ENCODE measurements at regions not wholly inside any gene's neighbourhood (a gene's known extent, or its start where the extent isn't known, plus 50 kb on each side); places are given as distances from the start of the nearest gene placed in this dataset.

DNA sequence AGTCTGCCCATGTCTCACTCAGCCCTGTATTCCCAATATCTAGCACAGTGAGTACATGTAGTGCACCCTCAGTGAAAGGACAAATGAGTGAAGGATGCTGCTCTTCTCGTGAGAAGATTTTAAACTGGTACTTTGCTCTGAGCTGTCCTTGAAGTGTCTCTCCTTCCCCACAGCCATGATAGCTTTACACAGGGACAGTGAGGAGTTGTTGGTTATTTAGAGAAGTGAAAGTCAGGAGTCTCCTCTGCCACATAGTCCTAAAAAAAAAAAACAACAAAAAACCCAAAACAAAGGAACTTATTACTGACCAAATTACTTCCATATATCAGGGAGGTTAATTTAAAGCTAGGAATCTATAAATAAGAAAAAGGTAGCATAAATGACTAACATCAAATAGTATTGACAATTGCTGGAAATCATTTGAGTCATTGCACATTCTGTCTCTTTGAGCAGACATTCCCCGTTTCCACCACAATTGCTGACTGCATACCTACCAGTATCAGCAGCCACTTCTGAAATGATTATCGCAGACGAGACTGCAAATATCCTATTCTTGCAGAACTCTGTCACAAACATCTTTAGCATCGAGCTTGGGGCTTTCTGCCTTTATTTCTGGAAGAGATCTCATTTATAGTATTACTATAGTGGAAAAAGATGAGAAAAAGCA, 202.1 kb downstream of the PTEN start:
- TF ChIP-seq GATA1 (IDR thresholded peaks at IDR 0.05; ENCODE audit: low read depth, low read length) (no peak), POLR2A (IDR thresholded peaks at IDR 0.05; ENCODE audit: low read length) (no peak)
- DNase-seq = no peak

DNA sequence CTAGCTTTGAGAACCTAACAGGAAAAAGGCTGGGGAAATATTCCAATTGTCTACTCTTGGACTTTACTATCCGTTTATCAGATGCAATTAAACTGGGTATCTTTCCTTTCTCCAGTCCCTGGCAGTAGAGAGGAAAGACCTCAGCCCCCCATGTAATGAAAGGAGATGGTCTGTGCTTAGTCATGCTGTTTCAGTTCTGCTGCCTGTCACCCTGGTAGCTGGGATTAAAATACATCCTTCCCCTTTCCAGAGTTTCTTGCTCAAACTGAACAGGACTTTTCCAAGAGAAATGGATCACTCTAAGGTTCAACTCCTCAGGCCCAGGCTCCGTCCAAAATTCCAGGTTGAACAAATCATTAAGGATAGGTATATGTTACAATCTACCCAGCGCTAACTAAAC, 202.9 kb downstream of the PTEN start:
- DNase-seq = no peak
- TF ChIP-seq GATA1 (IDR thresholded peaks at IDR 0.05; ENCODE audit: low read depth, low read length) (no peak), POLR2A (IDR thresholded peaks at IDR 0.05; ENCODE audit: low read length) (no peak)

DNA sequence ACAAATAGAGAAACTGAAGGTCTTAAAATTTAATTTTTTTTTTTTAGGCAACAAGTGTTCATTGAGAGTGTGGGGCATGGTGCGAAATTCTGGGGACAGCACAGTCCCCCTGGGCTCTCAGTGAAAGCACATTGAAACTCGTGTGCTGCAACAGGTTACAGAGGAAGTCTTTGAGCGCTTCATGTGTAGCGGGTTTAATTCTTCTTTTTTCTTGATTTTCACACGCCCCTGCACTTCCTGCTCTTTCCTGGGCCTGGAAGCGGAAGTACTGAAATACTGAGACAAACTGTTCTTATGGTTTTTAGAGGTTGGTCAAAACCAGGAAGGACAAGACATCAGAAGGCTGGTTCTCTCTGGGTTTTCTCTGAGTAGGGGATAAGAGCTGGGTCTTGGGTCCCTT, 203.5 kb downstream of the PTEN start:
- no peak for DNase-seq
- TF ChIP-seq POLR2A (IDR thresholded peaks at IDR 0.05; ENCODE audit: low read length) (no peak), GATA1 (IDR thresholded peaks at IDR 0.05; ENCODE audit: low read depth, low read length) (no peak)

DNA sequence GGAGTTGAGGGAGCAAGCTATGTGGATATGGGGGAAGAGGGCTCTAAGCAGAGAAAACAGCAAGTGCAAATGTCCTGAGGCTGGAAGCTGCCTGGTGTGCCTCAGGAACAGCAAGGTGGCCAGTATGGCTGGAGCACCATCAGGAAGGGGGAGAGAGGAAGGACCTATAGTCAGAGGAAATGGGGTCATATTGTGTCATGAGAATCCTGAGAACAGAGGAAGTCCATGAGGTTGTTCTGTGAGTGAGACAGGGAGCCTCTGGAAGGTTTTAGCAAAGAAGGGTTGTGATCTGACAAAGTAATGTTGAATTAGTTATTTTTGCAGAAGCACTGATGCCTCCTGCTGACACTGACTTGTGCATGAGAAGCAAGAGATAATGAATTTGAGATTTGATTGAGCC, 204.3 kb downstream of the PTEN start:
- DNase-seq = no peak
- no peak for TF ChIP-seq POLR2A (IDR thresholded peaks at IDR 0.05; ENCODE audit: low read length)
- no peak for TF ChIP-seq GATA1 (IDR thresholded peaks at IDR 0.05; ENCODE audit: low read depth, low read length)

DNA sequence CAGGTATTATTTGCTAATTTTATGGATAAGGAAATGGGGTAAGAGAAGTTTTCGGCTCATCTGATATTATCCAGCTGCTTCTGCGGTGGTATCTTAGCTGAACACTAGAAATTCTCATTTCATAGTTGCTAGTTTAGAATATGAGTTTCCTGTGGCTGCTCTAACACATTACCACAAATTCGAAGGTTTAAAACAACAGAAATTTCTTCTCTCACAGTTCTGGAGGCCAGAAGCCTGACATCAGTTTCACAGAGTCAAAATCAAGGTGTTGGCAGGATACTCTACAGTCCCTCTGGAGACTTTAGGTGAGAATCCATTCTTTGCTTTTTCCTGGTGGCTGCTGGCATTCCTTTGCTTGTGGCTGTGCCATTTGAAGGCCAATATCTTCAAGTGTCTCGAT, 205.9 kb downstream of the PTEN start:
- TF ChIP-seq POLR2A (IDR thresholded peaks at IDR 0.05; ENCODE audit: low read length) (no peak), GATA1 (IDR thresholded peaks at IDR 0.05; ENCODE audit: low read depth, low read length) (no peak)
- no peak for DNase-seq

DNA sequence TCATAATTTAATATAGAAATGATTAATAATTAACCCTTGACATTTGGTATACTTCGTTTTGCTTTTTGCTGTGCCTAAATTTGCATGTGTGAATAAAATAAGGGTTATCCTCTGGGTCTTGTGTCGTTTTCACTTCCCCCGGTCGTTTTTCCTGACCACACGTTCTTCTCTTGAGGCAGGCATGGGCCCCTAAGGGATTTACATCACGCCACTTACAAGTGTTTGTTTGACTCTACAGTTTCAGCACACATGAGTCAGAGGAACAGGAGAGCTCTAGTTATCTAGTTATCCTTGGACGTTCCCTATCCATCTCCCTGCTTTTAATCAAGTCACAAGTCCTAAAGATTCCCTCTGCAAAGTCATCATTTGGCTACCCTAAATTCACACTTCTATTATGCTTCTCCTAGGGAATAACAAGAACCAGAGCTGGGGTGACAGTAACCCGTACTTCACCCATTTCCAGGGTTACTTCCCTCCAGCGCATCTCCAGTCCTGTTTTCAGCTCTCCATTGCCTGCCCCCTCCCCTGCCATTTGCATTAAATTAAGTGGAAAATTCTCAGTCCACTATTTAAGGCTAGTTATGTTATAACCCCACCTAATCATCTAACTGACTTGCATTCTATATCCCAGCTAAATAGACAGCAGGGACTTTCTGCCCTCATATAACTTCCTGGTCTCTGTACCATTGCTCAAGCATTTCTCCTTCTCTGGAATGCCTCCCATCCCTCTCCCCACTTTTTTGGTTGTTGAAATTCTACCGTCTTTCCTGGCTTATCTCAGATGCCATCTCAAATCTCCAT, 206.9 kb downstream of the PTEN start:
- no peak for TF ChIP-seq GATA1 (IDR thresholded peaks at IDR 0.05; ENCODE audit: low read depth, low read length)
- TF ChIP-seq POLR2A (IDR thresholded peaks at IDR 0.05; ENCODE audit: low read length) = no peak
- no peak for DNase-seq

DNA sequence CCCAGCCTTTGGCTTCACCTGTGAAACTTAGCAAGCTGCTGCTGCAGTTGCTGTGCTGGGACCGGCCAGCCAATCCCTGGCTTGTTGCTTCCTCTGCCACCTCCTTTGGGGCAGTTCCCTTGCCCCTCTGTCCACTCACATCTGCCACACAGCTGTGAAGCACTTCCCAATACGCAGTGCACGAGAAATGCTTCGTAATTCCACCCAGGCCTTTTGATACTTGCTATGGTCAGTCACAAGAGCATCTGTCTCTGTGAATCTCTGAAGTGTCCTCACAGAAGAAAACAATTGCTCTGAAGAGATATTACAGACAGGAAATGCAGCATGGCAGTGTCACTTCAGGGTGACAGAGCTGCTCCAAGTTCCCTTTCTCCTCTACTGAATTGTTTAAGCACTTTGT, 208.5 kb downstream of the PTEN start:
- no peak for DNase-seq
- no peak for TF ChIP-seq GATA1 (IDR thresholded peaks at IDR 0.05; ENCODE audit: low read depth, low read length)
- no peak for TF ChIP-seq POLR2A (IDR thresholded peaks at IDR 0.05; ENCODE audit: low read length)

DNA sequence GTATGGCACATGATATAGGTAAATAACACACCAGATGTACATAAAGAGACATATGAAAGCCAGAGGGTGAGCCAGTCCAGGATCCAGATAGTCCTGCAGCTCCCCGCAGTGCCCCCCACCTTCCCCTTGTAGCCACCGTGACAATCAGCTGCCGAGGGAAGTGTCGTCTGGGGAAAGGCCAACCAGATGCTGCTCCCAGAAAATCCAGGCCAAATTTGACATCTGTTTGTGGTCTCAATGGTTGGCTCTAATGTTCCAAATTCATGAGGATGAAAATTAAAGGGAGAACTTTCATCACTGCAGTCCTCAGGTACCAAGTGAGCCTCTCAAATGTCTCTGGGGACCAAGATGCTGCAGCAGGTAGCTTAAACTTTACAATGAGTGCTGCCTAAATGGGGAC, 210.3 kb downstream of the PTEN start:
- no peak for DNase-seq
- TF ChIP-seq GATA1 (IDR thresholded peaks at IDR 0.05; ENCODE audit: low read depth, low read length) = no peak
- TF ChIP-seq POLR2A (IDR thresholded peaks at IDR 0.05; ENCODE audit: low read length) = no peak

DNA sequence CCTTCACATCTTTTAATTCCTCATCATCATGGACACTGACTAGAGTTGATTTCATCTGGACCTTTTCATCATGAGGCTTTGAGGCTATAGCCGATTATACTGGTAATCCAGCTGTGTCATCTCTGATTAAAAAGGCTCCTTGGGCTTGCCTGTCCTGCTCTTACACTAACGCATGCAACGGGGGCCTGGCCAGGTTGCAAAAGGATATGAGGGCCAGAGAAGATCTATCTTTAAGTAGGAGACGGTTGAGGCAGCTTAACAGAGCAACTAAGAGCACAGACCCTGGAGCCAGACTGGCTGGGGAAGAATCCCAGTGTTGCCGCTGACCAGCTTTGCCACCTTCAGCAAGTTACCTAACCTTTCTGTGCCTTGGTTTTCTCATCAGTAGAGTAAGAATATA, 211.5 kb downstream of the PTEN start:
- no peak for TF ChIP-seq GATA1 (IDR thresholded peaks at IDR 0.05; ENCODE audit: low read depth, low read length)
- TF ChIP-seq POLR2A (IDR thresholded peaks at IDR 0.05; ENCODE audit: low read length) = no peak
- no peak for DNase-seq

DNA sequence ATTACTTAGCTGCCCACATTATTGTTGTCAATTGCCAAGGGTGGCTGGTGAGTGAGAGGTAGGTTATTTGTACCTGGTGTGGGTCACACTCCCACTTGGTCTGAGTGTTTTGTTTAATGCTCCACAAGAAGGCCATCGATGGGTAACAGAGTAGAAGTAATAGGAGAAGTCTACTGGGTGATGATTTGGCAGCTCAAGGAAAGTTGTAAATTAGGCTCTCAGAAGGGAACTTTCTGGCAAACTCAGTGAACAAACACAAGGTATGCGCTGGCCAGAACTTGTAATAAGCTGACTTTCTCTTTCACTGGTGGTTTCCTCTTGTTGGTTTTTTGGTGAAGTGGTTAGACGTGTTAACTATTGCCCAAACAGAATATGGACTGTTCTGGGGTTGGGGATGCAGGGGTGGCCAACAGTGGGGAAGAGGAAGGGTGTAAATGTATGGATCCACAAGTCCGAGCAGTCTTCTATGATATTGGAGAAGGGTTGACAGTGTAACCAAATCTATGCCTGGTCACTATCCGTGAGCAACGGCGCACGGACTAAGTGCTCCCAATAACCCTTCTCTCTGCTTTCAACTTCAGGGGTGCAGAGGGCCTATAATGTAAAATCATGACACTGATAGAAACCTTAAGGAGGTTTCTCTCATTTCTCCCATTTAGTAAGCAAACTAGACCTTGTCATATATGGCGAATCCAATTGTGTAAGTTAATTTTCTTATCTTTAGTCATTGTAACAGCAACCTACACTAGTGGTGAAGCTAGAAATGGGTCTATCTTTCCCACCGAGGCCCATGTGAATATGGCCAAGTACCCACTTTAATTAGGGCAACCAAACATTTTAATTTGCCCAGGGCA, 212.8 kb downstream of the PTEN start:
- TF ChIP-seq GATA1 (IDR thresholded peaks at IDR 0.05; ENCODE audit: low read depth, low read length) (no peak), POLR2A (IDR thresholded peaks at IDR 0.05; ENCODE audit: low read length) (no peak)
- no peak for DNase-seq

DNA sequence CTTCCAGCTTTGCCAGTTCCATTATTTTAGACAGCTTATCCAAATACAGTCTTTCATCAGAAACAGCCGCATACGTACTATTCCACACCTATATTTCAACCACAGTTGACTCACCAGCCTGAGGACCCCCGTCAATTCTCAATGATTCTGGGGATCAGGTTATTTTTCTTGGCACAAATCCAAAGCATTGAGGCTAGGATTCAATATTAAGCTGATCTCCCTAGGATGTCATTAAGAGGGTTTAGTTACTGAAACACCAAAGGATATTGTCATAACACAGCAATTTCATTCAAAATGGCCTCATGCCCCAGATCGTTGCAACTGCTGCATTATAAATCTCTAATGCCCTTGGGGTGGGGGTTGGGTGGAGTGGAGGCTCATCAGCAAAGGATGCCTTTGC, 214.6 kb downstream of the PTEN start:
- DNase-seq = no peak
- TF ChIP-seq GATA1 (IDR thresholded peaks at IDR 0.05; ENCODE audit: low read depth, low read length) = no peak
- TF ChIP-seq POLR2A (IDR thresholded peaks at IDR 0.05; ENCODE audit: low read length) = no peak

DNA sequence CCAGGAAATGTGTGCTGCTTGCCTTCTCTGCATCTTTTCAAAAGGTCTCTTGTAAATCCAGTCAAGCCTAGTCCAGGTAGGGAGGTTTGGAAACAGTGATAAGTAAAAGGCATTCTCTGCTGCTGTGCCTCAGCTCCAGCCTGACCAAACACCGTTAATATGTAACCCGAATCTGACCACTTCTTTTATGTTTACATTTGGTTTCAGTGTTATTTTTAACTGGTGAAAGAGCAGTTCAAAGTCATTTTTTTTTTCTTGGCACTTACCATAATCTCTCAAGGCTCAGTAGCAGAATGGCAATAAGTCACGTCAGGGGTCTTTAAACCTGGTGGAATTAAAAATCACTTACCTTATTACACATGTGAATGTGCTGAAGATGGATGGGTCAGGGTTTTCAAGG, 216.8 kb downstream of the PTEN start:
- no peak for TF ChIP-seq POLR2A (IDR thresholded peaks at IDR 0.05; ENCODE audit: low read length)
- DNase-seq = no peak

DNA sequence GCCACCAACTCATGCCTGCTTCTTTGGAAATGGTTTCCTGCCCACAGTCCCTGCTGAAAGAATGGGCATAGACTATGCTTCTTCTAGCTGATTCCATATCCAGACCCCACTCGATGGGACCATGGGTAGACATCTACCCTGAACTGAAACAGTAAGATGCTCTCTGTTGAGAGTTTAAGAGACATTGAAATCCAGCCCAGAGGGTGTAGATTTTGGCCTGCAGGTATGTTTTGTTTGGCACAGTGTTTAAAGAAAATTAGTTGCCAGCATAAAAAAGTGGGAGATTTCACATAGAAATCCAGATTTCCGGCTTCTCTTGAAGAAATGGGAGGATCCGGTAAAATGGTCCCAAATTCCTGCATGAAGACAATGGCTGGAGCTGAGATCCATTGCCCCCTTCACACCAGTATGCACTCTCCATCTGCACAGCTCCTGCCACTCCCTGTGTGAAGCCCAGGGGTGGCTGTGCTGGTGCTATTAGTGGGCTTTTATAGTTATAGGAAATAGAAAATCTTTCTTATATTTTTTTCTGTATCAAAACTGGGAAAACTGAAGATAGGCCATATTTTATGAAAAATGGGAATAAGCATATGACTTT, 218.1 kb downstream of the PTEN start:
- TF ChIP-seq GATA1 (IDR thresholded peaks at IDR 0.05; ENCODE audit: low read depth, low read length) (no peak), POLR2A (IDR thresholded peaks at IDR 0.05; ENCODE audit: low read length) (no peak)
- no peak for DNase-seq

DNA sequence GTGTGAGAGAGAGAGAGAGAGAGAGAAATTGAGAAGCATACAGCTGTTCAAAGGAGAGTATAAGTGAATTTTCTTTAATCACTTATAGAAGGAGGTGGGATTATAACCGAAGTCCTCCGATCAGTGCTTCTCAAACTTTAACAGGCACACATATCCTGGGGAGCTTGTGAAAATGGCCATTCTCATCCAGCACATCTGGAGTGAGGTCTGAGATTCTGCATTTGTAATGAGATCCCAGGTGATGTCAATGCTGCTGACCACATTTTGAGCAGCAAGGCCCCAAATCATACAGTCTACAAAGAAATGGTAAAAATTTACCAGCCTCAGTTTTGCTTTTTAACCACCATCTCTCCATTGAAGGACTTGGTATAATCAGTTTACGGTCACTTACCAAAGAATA, 219.0 kb downstream of the PTEN start:
- no peak for DNase-seq
- no peak for TF ChIP-seq GATA1 (IDR thresholded peaks at IDR 0.05; ENCODE audit: low read depth, low read length)
- TF ChIP-seq POLR2A (IDR thresholded peaks at IDR 0.05; ENCODE audit: low read length) = no peak

All from erythroblast (primary cell).